ENCODE measurements at regions not wholly inside any gene's neighbourhood (a gene's known extent, or its start where the extent isn't known, plus 50 kb on each side); places are given as distances from the start of the nearest gene placed in this dataset.

- ATAC-seq (ENCODE audit: poor library complexity) (no peak), DNase-seq (no peak)
- intact Hi-C loops (cut with DNase I) = no loop called here
Measured at GRCh38 chr4:180618396-180618795, 1624.8 kb upstream of the TENM3 start.

- ATAC-seq (ENCODE audit: poor library complexity) = no peak
- intact Hi-C loops (cut with DNase I) = no loop called here
- DNase-seq = no peak
Measured at GRCh38 chr4:180619440-180619839, 1623.8 kb upstream of the TENM3 start.

- DNase-seq = no peak
- intact Hi-C loops (cut with DNase I) = no loop called here
- no peak for ATAC-seq (ENCODE audit: poor library complexity)
Measured at GRCh38 chr4:180622254-180622653, 1620.9 kb upstream of the TENM3 start.

GRCh38 chr4:180625653-180626052 is 1617.5 kb upstream of the TENM3 start:
- DNase-seq = no peak
- intact Hi-C loops (cut with DNase I) = no loop called here
- no peak for ATAC-seq (ENCODE audit: poor library complexity)

- intact Hi-C loops (cut with DNase I) = no loop called here
- DNase-seq = no peak
- no peak for ATAC-seq (ENCODE audit: poor library complexity)
Measured at GRCh38 chr4:180630012-180630665, 1613.1 kb upstream of the TENM3 start.

- ATAC-seq (ENCODE audit: poor library complexity) = no peak
- no peak for DNase-seq
- intact Hi-C loops (cut with DNase I) = no loop called here
Measured at GRCh38 chr4:180634306-180634705, 1608.9 kb upstream of the TENM3 start.

GRCh38 chr4:180635281-180635680 is 1607.9 kb upstream of the TENM3 start:
- no peak for DNase-seq
- intact Hi-C loops (cut with DNase I) = no loop called here
- no peak for ATAC-seq (ENCODE audit: poor library complexity)

- ATAC-seq (ENCODE audit: poor library complexity) = no peak
- no peak for DNase-seq
- intact Hi-C loops (cut with DNase I) = no loop called here
Measured at GRCh38 chr4:180636696-180637404, 1606.4 kb upstream of the TENM3 start.

- intact Hi-C loops (cut with DNase I) = no loop called here
- no peak for ATAC-seq (ENCODE audit: poor library complexity)
- no peak for DNase-seq
Measured at GRCh38 chr4:180637616-180638015, 1605.6 kb upstream of the TENM3 start.

GRCh38 chr4:180640193-180640592 is 1603.0 kb upstream of the TENM3 start:
- no peak for DNase-seq
- intact Hi-C loops (cut with DNase I) = no loop called here
- ATAC-seq (ENCODE audit: poor library complexity) = no peak

- intact Hi-C loops (cut with DNase I) = no loop called here
- no peak for ATAC-seq (ENCODE audit: poor library complexity)
- no peak for DNase-seq
Measured at GRCh38 chr4:180641495-180641894, 1601.7 kb upstream of the TENM3 start.

- DNase-seq (no peak), ATAC-seq (ENCODE audit: poor library complexity) (no peak)
- intact Hi-C loops (cut with DNase I) = no loop called here
Measured at GRCh38 chr4:180642732-180643131, 1600.5 kb upstream of the TENM3 start.

- DNase-seq (no peak), ATAC-seq (ENCODE audit: poor library complexity) (no peak)
- intact Hi-C loops (cut with DNase I) = no loop called here
Measured at GRCh38 chr4:180650273-180650672, 1592.9 kb upstream of the TENM3 start.

GRCh38 chr4:180652533-180652932 is 1590.7 kb upstream of the TENM3 start:
- no peak for ATAC-seq (ENCODE audit: poor library complexity)
- no peak for DNase-seq
- intact Hi-C loops (cut with DNase I) = no loop called here

GRCh38 chr4:180655886-180656285 is 1587.3 kb upstream of the TENM3 start:
- intact Hi-C loops (cut with DNase I) = no loop called here
- DNase-seq (no peak), ATAC-seq (ENCODE audit: poor library complexity) (no peak)

- ATAC-seq (ENCODE audit: poor library complexity) = no peak
- DNase-seq = no peak
- intact Hi-C loops (cut with DNase I) = no loop called here
Measured at GRCh38 chr4:180657881-180658280, 1585.3 kb upstream of the TENM3 start.

GRCh38 chr4:180664766-180665368 is 1578.3 kb upstream of the TENM3 start:
- DNase-seq = peak; percentile 32
- intact Hi-C loops (cut with DNase I) = no loop called here

GRCh38 chr4:180665481-180665880 is 1577.7 kb upstream of the TENM3 start:
- DNase-seq (no peak), ATAC-seq (ENCODE audit: poor library complexity) (no peak)
- intact Hi-C loops (cut with DNase I) = no loop called here

More at GRCh38 chr4:180664766-180665368, 1578.3 kb upstream of the TENM3 start:
- peak; percentile 62 for ATAC-seq (ENCODE audit: poor library complexity)

- intact Hi-C loops (cut with DNase I) = no loop called here
- no peak for ATAC-seq (ENCODE audit: poor library complexity)
- no peak for DNase-seq
Measured at GRCh38 chr4:180665994-180666824, 1577.0 kb upstream of the TENM3 start.

Data from Right ventricle myocardium superior (tissue), 1 donor.